IMR-90 (cell line): ENCODE measurements at regions not wholly inside any gene's neighbourhood (a gene's known extent, or its start where the extent isn't known, plus 50 kb on each side); places are given as distances from the start of the nearest gene placed in this dataset.

Source experiments
- CTCF ChIP-seq: conservative IDR thresholded peaks from 2 replicates; pipeline ENCODE4 v1.5.1; 2012; ENCODE audit warnings: mild to moderate bottlenecking, low read depth, low read length, improper control_type of control experiment
- MXI1 ChIP-seq: IDR thresholded peaks from 2 replicates; pipeline ENCODE4 v1.6.1; 2012; ENCODE audit warnings: low read depth, mild to moderate bottlenecking, low read length, moderate library complexity, borderline replicate concordance
- RCOR1 ChIP-seq: IDR thresholded peaks from 2 replicates; pipeline ENCODE4 v1.6.1; 2012; ENCODE audit warnings: mild to moderate bottlenecking, low read length, improper control_type of control experiment; ENCODE audit not compliant: insufficient replicate concordance

GRCh38 chr2:107687073-107687472, 139.6 kb upstream of the RGPD4 start:
- TF ChIP-seq CTCF (no peak), MXI1 (no peak), RCOR1 (no peak)
